Upper lobe of left lung (tissue), 6 donors: ENCODE measurements at regions not wholly inside any gene's neighbourhood (a gene's known extent, or its start where the extent isn't known, plus 50 kb on each side); places are given as distances from the start of the nearest gene placed in this dataset.
A peak's percentile ranks its signal among the peaks of the same experiment; 100 is the strongest.

Source experiments
- ATAC-seq, 2 donors: fragments of 200-7000 bp; cut with Tn5 transposase; one replicate each; pipeline ENCODE4 v1.9.1; 2022; ENCODE audit warnings: mild to moderate bottlenecking in 2 of 2, moderate library complexity in 2 of 2; ENCODE audit not compliant: low FRiP score in 2 of 2
- DNase-seq, 2 donors: peaks; one replicate each; pipeline ENCODE4 v3.0.0-alpha.2; 2019 to 2020
- H3K27ac ChIP-seq, 4 donors: fragments of 200-600 bp; sonication (generic); one replicate each; pipeline ENCODE4 v1.5.1; 2016 to 2019
- H3K27me3 ChIP-seq, 4 donors: fragments of 200-600 bp; sonication (generic); one replicate each; pipeline ENCODE4 v1.5.1; 2017 to 2019
- H3K36me3 ChIP-seq, 4 donors: fragments of 200-600 bp; sonication (generic); one replicate each; pipeline ENCODE4 v1.5.1; 2016 to 2019
- H3K4me1 ChIP-seq, 4 donors: fragments of 200-600 bp; sonication (generic); one replicate each; pipeline ENCODE4 v1.5.1; 2018 to 2019
- H3K4me3 ChIP-seq, 4 donors: fragments of 200-600 bp; sonication (generic); one replicate each; pipeline ENCODE4 v1.5.1; 2017 to 2019; ENCODE audit warnings: mild to moderate bottlenecking in 2 of 4, moderate library complexity in 1 of 4
- H3K9me3 ChIP-seq, 4 donors: fragments of 200-600 bp; sonication (generic); one replicate each; pipeline ENCODE4 v1.5.1; 2018 to 2019
- CTCF ChIP-seq, 6 experiments: fragments of 450-650 bp in 4 of 6; fragments of 200-600 bp in 2 of 6; sonication (generic) in 2 of 6; IDR thresholded peaks; one replicate each; pipeline ENCODE4 v1.5.1; 2016 to 2019; ENCODE audit warnings: antibody characterized with exemption in 6 of 6
- EP300 ChIP-seq, 4 donors: sonication (generic); formaldehyde crosslinking; IDR thresholded peaks; one replicate each; pipeline ENCODE4 v1.5.1; 2017; ENCODE audit warnings: antibody characterized with exemption in 4 of 4, control low read depth in 2 of 4
- POLR2A ChIP-seq, 4 donors: fragments of 450-650 bp; IDR thresholded peaks; one replicate each; pipeline ENCODE4 v1.5.1; 2016 to 2017; ENCODE audit warnings: antibody characterized with exemption in 4 of 4, mild to moderate bottlenecking in 2 of 4
- POLR2AphosphoS5 ChIP-seq, 2 donors: sonication (generic); formaldehyde crosslinking; IDR thresholded peaks; one replicate each; pipeline ENCODE4 v1.5.1; 2017; ENCODE audit warnings: antibody characterized with exemption in 2 of 2
- WGBS, 2 donors: methylation state at CpG; one replicate each; pipeline ENCODE4 v1.1.5; 2017 to 2018; 5-methylcytosine and 5-hydroxymethylcytosine counted together
- donor health status: DM: no; HTN: no; CAD: no; lungs with moderate emphysema.
- donor health status: DM: no; HTN: yes; CAD: no; lungs with severe emphysema.

GRCh38 chrY:10032516-10033140 is 504.9 kb downstream of the TSPY10 start:
- H3K27me3 ChIP-seq, result no peaks in the 10 kb centered on the region
- DNase-seq (no peak), ATAC-seq (no peak)
- H3K36me3 ChIP-seq, result no peaks in the 10 kb centered on the region
- TF ChIP-seq CTCF (IDR thresholded peaks at IDR 0.05) (no peak), EP300 (IDR thresholded peaks at IDR 0.05) (no peak), POLR2AphosphoS5 (IDR thresholded peaks at IDR 0.05) (no peak), POLR2A (IDR thresholded peaks at IDR 0.05) (no peak)
- 87% methylated on average over 5 of the region's 5 CpGs; no CpG with 5 or more reads in 1 of the 2 donors for WGBS, 2 donors
- H3K9me3 ChIP-seq, result no peaks in the 10 kb centered on the region
- H3K27ac ChIP-seq, result no peak overlapping the region
- H3K4me1 ChIP-seq, result no peaks in the 10 kb centered on the region
- H3K4me3 ChIP-seq, result no peak overlapping the region

GRCh38 chrY:10035136-10035535 is 507.5 kb downstream of the TSPY10 start:
- H3K4me1 ChIP-seq, result no peaks in the 10 kb centered on the region
- no peak overlapping the region for H3K4me3 ChIP-seq
- DNase-seq, result peak in 1 of 2 donors; percentile 13
- H3K27me3 ChIP-seq, result no peaks in the 10 kb centered on the region
- H3K9me3 ChIP-seq, result no peaks in the 10 kb centered on the region
- no peaks in the 10 kb centered on the region for H3K36me3 ChIP-seq
- TF ChIP-seq CTCF (IDR thresholded peaks at IDR 0.05) (no peak), POLR2A (IDR thresholded peaks at IDR 0.05) (no peak)
- WGBS, 2 donors, result no CpG with 5 or more reads among the region's 15 CpGs
- no peak overlapping the region for H3K27ac ChIP-seq
- no peak for ATAC-seq

GRCh38 chrY:10037856-10038255 is 510.2 kb downstream of the TSPY10 start:
- DNase-seq (no peak), ATAC-seq (no peak)
- no peak for TF ChIP-seq EP300 (IDR thresholded peaks at IDR 0.05)
- no peak for TF ChIP-seq POLR2AphosphoS5 (IDR thresholded peaks at IDR 0.05)
- TF ChIP-seq POLR2A (IDR thresholded peaks at IDR 0.05), result no peak
- H3K36me3 ChIP-seq, result no peaks in the 10 kb centered on the region
- H3K27me3 ChIP-seq, result no peaks in the 10 kb centered on the region
- WGBS, 2 donors, result 57% methylated on average over 2 of the region's 2 CpGs; no CpG with 5 or more reads in 1 of the 2 donors
- H3K4me1 ChIP-seq, result no peaks in the 10 kb centered on the region
- H3K27ac ChIP-seq, result no peak overlapping the region
- no peak overlapping the region for H3K4me3 ChIP-seq
- H3K9me3 ChIP-seq, result no peaks in the 10 kb centered on the region
